ENCODE measurements at regions not wholly inside any gene's neighbourhood (a gene's known extent, or its start where the extent isn't known, plus 50 kb on each side); places are given as distances from the start of the nearest gene placed in this dataset.

DNA sequence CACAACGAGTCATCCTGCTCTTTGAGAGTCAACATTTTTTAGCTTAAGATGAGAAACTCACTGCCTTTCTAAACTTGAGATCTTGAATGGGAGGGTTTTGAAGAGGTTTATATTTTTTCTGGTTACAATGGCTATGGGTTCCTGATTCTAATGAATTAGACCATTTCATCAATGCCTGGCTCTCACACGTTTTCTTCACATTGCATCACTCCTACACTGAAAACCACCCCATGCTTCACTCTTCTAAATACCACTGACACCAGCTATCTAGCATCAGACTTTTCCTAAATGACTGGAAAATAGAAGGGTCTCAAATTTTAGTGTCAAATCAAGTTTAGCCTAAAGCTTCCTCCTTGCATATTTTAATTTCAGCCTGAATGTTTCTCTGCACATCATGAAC, 606.1 kb upstream of the USP24 start (continued):
- TF ChIP-seq, protein P1, sequence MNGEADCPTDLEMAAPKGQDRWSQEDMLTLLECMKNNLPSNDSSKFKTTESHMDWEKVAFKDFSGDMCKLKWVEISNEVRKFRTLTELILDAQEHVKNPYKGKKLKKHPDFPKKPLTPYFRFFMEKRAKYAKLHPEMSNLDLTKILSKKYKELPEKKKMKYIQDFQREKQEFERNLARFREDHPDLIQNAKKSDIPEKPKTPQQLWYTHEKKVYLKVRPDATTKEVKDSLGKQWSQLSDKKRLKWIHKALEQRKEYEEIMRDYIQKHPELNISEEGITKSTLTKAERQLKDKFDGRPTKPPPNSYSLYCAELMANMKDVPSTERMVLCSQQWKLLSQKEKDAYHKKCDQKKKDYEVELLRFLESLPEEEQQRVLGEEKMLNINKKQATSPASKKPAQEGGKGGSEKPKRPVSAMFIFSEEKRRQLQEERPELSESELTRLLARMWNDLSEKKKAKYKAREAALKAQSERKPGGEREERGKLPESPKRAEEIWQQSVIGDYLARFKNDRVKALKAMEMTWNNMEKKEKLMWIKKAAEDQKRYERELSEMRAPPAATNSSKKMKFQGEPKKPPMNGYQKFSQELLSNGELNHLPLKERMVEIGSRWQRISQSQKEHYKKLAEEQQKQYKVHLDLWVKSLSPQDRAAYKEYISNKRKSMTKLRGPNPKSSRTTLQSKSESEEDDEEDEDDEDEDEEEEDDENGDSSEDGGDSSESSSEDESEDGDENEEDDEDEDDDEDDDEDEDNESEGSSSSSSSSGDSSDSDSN (CRISPR knock-in tag; IDR thresholded peaks at IDR 0.05) = no peak
- TF ChIP-seq POLR2AphosphoS2 (IDR thresholded peaks at IDR 0.05; ENCODE audit: low read depth, low read length) = no peak
- TF ChIP-seq, protein P2, sequence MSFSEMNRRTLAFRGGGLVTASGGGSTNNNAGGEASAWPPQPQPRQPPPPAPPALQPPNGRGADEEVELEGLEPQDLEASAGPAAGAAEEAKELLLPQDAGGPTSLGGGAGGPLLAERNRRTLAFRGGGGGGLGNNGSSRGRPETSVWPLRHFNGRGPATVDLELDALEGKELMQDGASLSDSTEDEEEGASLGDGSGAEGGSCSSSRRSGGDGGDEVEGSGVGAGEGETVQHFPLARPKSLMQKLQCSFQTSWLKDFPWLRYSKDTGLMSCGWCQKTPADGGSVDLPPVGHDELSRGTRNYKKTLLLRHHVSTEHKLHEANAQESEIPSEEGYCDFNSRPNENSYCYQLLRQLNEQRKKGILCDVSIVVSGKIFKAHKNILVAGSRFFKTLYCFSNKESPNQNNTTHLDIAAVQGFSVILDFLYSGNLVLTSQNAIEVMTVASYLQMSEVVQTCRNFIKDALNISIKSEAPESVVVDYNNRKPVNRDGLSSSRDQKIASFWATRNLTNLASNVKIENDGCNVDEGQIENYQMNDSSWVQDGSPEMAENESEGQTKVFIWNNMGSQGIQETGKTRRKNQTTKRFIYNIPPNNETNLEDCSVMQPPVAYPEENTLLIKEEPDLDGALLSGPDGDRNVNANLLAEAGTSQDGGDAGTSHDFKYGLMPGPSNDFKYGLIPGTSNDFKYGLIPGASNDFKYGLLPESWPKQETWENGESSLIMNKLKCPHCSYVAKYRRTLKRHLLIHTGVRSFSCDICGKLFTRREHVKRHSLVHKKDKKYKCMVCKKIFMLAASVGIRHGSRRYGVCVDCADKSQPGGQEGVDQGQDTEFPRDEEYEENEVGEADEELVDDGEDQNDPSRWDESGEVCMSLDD (CRISPR knock-in tag; IDR thresholded peaks at IDR 0.05; ENCODE audit: borderline replicate concordance) = no peak
- TF ChIP-seq ZNF616 (CRISPR knock-in tag; IDR thresholded peaks at IDR 0.05; ENCODE audit: low read depth) = no peak

DNA sequence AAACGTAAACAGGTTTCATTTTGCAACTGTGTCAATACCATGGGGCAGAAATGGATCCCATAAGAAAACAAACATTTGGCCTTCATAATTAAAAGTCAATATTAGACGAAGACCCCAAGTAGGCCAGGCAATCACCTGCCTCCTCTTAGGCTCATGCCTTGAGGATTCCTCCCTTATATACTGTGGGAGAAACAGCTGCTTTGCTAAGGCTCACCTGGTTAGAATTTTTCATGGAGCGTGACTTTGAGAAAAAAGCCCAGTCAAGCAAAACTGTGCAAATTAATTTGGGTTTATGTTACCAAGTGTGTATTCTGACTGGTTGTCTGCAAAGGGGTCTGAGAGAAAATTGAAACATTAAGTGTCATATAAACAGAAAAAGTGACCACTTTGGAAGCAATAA, 605.3 kb upstream of the USP24 start:
- BruUV-seq (replicated peaks) = no TSS peak
- H3K36me3 ChIP-seq (replicated peaks in 1 of 2; ENCODE audit: control insufficient read depth in 1 of 2, insufficient read depth in 2 of 2, low read length in 2 of 2) = no peaks in the 10 kb centered on the region
- H3K79me2 ChIP-seq (ENCODE audit: insufficient read depth, low read length) = no peaks in the 10 kb centered on the region
- H3K4me3 ChIP-seq (replicated peaks in 1 of 3; ENCODE audit: insufficient read depth in 1 of 3, low read depth in 2 of 3, low read length in 3 of 3) = no peak overlapping the region
- FAIRE-seq = no peak
- TF ChIP-seq ETV5 (CRISPR knock-in tag; IDR thresholded peaks at IDR 0.05; ENCODE audit: borderline replicate concordance) (no peak), RBAK (CRISPR knock-in tag; IDR thresholded peaks at IDR 0.05) (no peak), ZNF350 (CRISPR knock-in tag; IDR thresholded peaks at IDR 0.05; ENCODE audit: borderline replicate concordance, low read depth) (no peak), DPF2 (CRISPR knock-in tag; IDR thresholded peaks at IDR 0.05; ENCODE audit: borderline replicate concordance, low read depth) (no peak), NR2C2 (CRISPR knock-in tag; IDR thresholded peaks at IDR 0.05; ENCODE audit: borderline replicate concordance) (no peak)
- TF ChIP-seq, protein P3, sequence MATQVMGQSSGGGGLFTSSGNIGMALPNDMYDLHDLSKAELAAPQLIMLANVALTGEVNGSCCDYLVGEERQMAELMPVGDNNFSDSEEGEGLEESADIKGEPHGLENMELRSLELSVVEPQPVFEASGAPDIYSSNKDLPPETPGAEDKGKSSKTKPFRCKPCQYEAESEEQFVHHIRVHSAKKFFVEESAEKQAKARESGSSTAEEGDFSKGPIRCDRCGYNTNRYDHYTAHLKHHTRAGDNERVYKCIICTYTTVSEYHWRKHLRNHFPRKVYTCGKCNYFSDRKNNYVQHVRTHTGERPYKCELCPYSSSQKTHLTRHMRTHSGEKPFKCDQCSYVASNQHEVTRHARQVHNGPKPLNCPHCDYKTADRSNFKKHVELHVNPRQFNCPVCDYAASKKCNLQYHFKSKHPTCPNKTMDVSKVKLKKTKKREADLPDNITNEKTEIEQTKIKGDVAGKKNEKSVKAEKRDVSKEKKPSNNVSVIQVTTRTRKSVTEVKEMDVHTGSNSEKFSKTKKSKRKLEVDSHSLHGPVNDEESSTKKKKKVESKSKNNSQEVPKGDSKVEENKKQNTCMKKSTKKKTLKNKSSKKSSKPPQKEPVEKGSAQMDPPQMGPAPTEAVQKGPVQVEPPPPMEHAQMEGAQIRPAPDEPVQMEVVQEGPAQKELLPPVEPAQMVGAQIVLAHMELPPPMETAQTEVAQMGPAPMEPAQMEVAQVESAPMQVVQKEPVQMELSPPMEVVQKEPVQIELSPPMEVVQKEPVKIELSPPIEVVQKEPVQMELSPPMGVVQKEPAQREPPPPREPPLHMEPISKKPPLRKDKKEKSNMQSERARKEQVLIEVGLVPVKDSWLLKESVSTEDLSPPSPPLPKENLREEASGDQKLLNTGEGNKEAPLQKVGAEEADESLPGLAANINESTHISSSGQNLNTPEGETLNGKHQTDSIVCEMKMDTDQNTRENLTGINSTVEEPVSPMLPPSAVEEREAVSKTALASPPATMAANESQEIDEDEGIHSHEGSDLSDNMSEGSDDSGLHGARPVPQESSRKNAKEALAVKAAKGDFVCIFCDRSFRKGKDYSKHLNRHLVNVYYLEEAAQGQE (IDR thresholded peaks at IDR 0.05; ENCODE audit: borderline replicate concordance in 1 of 2, low read depth in 1 of 2, low read length in 2 of 2) = no peak
- TF ChIP-seq, protein P4, sequence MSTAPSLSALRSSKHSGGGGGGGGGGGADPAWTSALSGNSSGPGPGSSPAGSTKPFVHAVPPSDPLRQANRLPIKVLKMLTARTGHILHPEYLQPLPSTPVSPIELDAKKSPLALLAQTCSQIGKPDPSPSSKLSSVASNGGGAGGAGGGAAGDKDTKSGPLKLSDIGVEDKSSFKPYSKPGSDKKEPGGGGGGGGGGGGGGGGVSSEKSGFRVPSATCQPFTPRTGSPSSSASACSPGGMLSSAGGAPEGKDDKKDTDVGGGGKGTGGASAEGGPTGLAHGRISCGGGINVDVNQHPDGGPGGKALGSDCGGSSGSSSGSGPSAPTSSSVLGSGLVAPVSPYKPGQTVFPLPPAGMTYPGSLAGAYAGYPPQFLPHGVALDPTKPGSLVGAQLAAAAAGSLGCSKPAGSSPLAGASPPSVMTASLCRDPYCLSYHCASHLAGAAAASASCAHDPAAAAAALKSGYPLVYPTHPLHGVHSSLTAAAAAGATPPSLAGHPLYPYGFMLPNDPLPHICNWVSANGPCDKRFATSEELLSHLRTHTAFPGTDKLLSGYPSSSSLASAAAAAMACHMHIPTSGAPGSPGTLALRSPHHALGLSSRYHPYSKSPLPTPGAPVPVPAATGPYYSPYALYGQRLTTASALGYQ (CRISPR knock-in tag; IDR thresholded peaks at IDR 0.05) = no peak
- no peaks in the 10 kb centered on the region for H3K27me3 ChIP-seq (ENCODE audit: control insufficient read depth in 1 of 2, insufficient read depth in 2 of 2, low read length in 2 of 2)
- ChIA-PET CTCF (ENCODE audit: low intra/inter-chr PET ratio, low total read pairs) (no interaction called here), POLR2A (no interaction called here)
- H3K9ac ChIP-seq (ENCODE audit: insufficient read depth, low read depth, low read length) = no peak overlapping the region
- no peak overlapping the region for H2AFZ ChIP-seq (ENCODE audit: low read length)
- ATAC-seq = no peak
- intact Hi-C loops (cut with micrococcal nuclease; ENCODE audit: unreplicated experiment) = no loop called here
- no peak overlapping the region for H3K27ac ChIP-seq (ENCODE audit: extremely low read length, insufficient read depth, low read length)
- in situ Hi-C loops (cut with HindIII; ENCODE audit: extremely low pct_ligation_motif_present, low pct_unique_long_range_greater_than_20kb) = no loop called here
- H3K4me1 ChIP-seq (ENCODE audit: insufficient read depth, low read length) = peaks cover 11% of the 10 kb centered on the region
- H3K9me3 ChIP-seq (ENCODE audit: low read length) = no peaks in the 10 kb centered on the region
- no peak overlapping the region for H3K4me2 ChIP-seq (ENCODE audit: low read depth, low read length)
- no peak for DNase-seq (ENCODE audit: low spot score)
- WGBS (ENCODE audit: low lambda C conversion rate) = 16% methylated on average over 3 of the region's 3 CpGs
- no peaks in the 10 kb centered on the region for H4K20me1 ChIP-seq (ENCODE audit: insufficient read depth, low read length)
